ENCODE measurements at regions not wholly inside any gene's neighbourhood (a gene's known extent, or its start where the extent isn't known, plus 50 kb on each side); places are given as distances from the start of the nearest gene placed in this dataset.

DNA sequence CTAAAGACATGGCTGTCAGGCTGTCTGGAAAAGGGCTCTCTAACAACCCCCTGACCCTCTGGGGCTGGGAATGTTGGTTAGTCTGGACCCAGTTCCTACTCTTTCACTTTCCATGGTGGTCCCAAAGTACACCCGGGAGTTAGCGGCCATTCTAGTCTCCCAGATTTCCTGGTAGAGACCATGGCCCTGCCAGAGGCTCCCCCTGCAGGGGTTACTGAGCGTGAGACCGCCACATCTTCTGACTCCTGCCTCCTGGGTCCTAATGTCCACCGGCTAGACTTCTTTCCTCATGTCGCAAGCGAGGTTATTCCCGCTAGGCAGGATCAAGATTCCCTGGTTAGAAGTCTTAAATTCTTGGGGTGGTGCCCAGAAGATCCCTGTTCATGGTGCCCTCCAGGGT is 540.0 kb upstream of the ROBO1 start:
- CTCF ChIA-PET (ENCODE audit: unreplicated experiment), result no interaction called here
- Histone ChIP-seq H3K4me2 (ENCODE audit: low read length) (no peak overlapping the region), H3K4me3 (ENCODE audit: low read depth, low read length, poor library complexity, severe bottlenecking) (no peak overlapping the region), H3K79me2 (ENCODE audit: insufficient read depth, low read depth, low read length) (no peaks in the 10 kb centered on the region), H3K36me3 (ENCODE audit: insufficient read depth, low read length) (no peaks in the 10 kb centered on the region), H3K9me3 (ENCODE audit: low read length) (peaks cover 4% of the 10 kb centered on the region; the same call in 1 of the 2 replicates), H3K4me1 (ENCODE audit: insufficient read depth, low read length, poor library complexity, severe bottlenecking) (no peaks in the 10 kb centered on the region), H4K20me1 (ENCODE audit: insufficient read depth, low read length) (no peaks in the 10 kb centered on the region), H3K27ac (ENCODE audit: low read depth, low read length, poor library complexity, severe bottlenecking) (no peak overlapping the region), H2AFZ (ENCODE audit: low read length) (no peak overlapping the region), H3K9me2 (ENCODE audit: insufficient read depth, low read length) (no peaks in the 10 kb centered on the region)
- no peak for TF ChIP-seq EZH2phosphoT487 (IDR thresholded peaks at IDR 0.05; ENCODE audit: borderline replicate concordance, low read depth, low read length)
- TF ChIP-seq, protein P1, sequence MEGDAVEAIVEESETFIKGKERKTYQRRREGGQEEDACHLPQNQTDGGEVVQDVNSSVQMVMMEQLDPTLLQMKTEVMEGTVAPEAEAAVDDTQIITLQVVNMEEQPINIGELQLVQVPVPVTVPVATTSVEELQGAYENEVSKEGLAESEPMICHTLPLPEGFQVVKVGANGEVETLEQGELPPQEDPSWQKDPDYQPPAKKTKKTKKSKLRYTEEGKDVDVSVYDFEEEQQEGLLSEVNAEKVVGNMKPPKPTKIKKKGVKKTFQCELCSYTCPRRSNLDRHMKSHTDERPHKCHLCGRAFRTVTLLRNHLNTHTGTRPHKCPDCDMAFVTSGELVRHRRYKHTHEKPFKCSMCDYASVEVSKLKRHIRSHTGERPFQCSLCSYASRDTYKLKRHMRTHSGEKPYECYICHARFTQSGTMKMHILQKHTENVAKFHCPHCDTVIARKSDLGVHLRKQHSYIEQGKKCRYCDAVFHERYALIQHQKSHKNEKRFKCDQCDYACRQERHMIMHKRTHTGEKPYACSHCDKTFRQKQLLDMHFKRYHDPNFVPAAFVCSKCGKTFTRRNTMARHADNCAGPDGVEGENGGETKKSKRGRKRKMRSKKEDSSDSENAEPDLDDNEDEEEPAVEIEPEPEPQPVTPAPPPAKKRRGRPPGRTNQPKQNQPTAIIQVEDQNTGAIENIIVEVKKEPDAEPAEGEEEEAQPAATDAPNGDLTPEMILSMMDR (conservative IDR thresholded peaks at IDR 0.05; ENCODE audit: low read length), result no peak
- intact Hi-C loops (cut with micrococcal nuclease; ENCODE audit: unreplicated experiment), result no loop called here
- POLR2A ChIA-PET, result no interaction called here
- DNase-seq (ENCODE audit: low spot score), result no peak
- no TSS peak for BruUV-seq (replicated peaks)

DNA sequence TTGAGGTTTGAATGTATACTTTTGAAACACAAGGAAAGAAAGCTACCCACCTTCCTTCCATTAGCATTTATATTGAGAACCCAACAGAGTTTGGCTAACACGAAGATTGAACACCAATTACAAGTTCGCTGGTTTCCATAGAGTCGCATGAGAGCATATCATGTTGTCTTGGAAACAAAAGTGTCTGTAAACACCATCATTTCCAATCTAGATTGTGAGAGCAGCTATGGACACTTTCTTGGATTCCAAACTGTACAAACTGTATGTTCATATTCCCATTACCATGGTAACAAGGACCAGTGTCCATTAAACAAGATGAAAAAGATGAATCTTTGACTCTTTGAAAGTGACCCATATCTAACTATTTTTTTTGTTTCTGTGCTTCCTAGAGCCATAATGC is 529.9 kb upstream of the ROBO1 start:
- Histone ChIP-seq H3K9me2 (ENCODE audit: insufficient read depth, low read length) (no peaks in the 10 kb centered on the region), H2AFZ (ENCODE audit: low read length) (no peak overlapping the region), H3K9me3 (ENCODE audit: low read length) (no peaks in the 10 kb centered on the region), H3K36me3 (ENCODE audit: insufficient read depth, low read length) (no peaks in the 10 kb centered on the region), H4K20me1 (ENCODE audit: insufficient read depth, low read length) (no peaks in the 10 kb centered on the region), H3K79me2 (ENCODE audit: insufficient read depth, low read depth, low read length) (no peaks in the 10 kb centered on the region), H3K27ac (ENCODE audit: low read depth, low read length, poor library complexity, severe bottlenecking) (no peak overlapping the region), H3K4me1 (ENCODE audit: insufficient read depth, low read length, poor library complexity, severe bottlenecking) (no peaks in the 10 kb centered on the region), H3K4me3 (ENCODE audit: low read depth, low read length, poor library complexity, severe bottlenecking) (no peak overlapping the region), H3K4me2 (ENCODE audit: low read length) (no peak overlapping the region)
- BruUV-seq (replicated peaks), result no TSS peak
- DNase-seq (ENCODE audit: low spot score), result no peak
- intact Hi-C loops (cut with micrococcal nuclease; ENCODE audit: unreplicated experiment), result no loop called here
- no peak for TF ChIP-seq EZH2phosphoT487 (IDR thresholded peaks at IDR 0.05; ENCODE audit: borderline replicate concordance, low read depth, low read length)
- TF ChIP-seq, protein P1 (conservative IDR thresholded peaks at IDR 0.05; ENCODE audit: low read length), result no peak
- POLR2A ChIA-PET, result no interaction called here
- CTCF ChIA-PET (ENCODE audit: unreplicated experiment), result no interaction called here

DNA sequence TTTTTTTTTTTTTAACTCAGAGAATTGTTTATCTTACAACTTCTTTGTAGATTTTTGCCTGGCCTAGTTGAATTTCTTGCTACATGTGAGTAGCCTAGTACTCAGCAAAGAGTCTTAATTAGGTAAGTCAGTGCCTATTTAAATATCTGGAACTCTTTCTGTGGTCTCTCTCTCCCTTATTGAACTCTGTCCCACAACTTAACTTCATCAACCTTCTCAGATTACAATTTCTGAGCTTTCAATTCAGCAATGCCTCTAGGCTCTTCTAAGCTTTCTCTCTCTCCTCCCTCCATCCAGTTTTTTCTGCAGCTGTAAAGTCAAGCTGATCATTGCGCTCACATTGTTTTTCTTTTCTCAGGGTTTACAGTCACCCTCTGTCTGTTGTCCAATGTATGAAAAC is 517.6 kb upstream of the ROBO1 start:
- Histone ChIP-seq H3K36me3 (ENCODE audit: insufficient read depth, low read length) (no peaks in the 10 kb centered on the region), H3K79me2 (ENCODE audit: insufficient read depth, low read depth, low read length) (no peaks in the 10 kb centered on the region), H3K27ac (ENCODE audit: low read depth, low read length, poor library complexity, severe bottlenecking) (no peak overlapping the region), H3K4me1 (ENCODE audit: insufficient read depth, low read length, poor library complexity, severe bottlenecking) (no peaks in the 10 kb centered on the region), H3K4me3 (ENCODE audit: low read depth, low read length, poor library complexity, severe bottlenecking) (no peak overlapping the region), H4K20me1 (ENCODE audit: insufficient read depth, low read length) (no peaks in the 10 kb centered on the region), H3K9me3 (ENCODE audit: low read length) (no peaks in the 10 kb centered on the region), H3K4me2 (ENCODE audit: low read length) (no peak overlapping the region), H3K9me2 (ENCODE audit: insufficient read depth, low read length) (no peaks in the 10 kb centered on the region), H2AFZ (ENCODE audit: low read length) (no peak overlapping the region)
- intact Hi-C loops (cut with micrococcal nuclease; ENCODE audit: unreplicated experiment), result no loop called here
- TF ChIP-seq, protein P1 (conservative IDR thresholded peaks at IDR 0.05; ENCODE audit: low read length), result no peak
- TF ChIP-seq EZH2phosphoT487 (IDR thresholded peaks at IDR 0.05; ENCODE audit: borderline replicate concordance, low read depth, low read length), result no peak
- CTCF ChIA-PET (ENCODE audit: unreplicated experiment), result no interaction called here
- BruUV-seq (replicated peaks), result no TSS peak
- no peak for DNase-seq (ENCODE audit: low spot score)
- POLR2A ChIA-PET, result interaction anchor here (0.7 to 1.3 kb wide), 2 partner anchors 10 to 20 kb away, joined by 3 to 4 read pairs; no protein-coding TSS in a partner anchor
